ENCODE measurements at regions not wholly inside any gene's neighbourhood (a gene's known extent, or its start where the extent isn't known, plus 50 kb on each side); places are given as distances from the start of the nearest gene placed in this dataset.

DNA sequence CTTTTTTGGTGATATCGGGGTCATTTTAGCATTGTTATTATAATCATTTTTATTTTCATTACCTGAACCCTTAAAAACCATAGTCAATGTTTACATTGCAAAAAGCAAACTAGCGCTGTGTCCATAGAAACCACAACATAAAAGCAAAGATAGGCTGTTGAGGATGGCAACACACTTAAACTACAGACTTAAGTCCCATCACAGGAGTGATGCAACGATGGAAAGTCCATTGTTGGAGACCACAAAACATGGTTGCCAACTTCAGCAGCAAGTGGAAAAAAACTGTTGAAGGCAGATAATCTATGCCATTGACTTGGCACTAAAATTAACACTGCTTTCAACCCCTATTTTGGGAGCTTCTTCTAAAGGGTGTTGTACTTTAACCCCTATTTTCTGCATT, 398.8 kb upstream of the IGFBP3 start:
- Mint-ChIP-seq H3K9me3 (ENCODE audit: low read depth, unreplicated experiment) (no peaks in the 10 kb centered on the region), H3K4me3 (ENCODE audit: low read depth, unreplicated experiment) (no peak overlapping the region), H3K27ac (ENCODE audit: unreplicated experiment) (no peak overlapping the region), H3K27me3 (ENCODE audit: unreplicated experiment) (no peaks in the 10 kb centered on the region), H3K36me3 (ENCODE audit: insufficient read depth, unreplicated experiment) (no peaks in the 10 kb centered on the region), H3K4me1 (ENCODE audit: low read depth, unreplicated experiment) (peaks cover 10% of the 10 kb centered on the region)
- intact Hi-C loops (cut with micrococcal nuclease; ENCODE audit: unreplicated experiment): no loop called here
- BruUV-seq (replicated peaks): no TSS peak
- CTCF ChIA-PET: interaction anchor here (0.6 kb wide), 1 partner anchor 32 kb away, joined by 3 read pairs; no protein-coding TSS in a partner anchor
- TF ChIP-seq, protein P1, sequence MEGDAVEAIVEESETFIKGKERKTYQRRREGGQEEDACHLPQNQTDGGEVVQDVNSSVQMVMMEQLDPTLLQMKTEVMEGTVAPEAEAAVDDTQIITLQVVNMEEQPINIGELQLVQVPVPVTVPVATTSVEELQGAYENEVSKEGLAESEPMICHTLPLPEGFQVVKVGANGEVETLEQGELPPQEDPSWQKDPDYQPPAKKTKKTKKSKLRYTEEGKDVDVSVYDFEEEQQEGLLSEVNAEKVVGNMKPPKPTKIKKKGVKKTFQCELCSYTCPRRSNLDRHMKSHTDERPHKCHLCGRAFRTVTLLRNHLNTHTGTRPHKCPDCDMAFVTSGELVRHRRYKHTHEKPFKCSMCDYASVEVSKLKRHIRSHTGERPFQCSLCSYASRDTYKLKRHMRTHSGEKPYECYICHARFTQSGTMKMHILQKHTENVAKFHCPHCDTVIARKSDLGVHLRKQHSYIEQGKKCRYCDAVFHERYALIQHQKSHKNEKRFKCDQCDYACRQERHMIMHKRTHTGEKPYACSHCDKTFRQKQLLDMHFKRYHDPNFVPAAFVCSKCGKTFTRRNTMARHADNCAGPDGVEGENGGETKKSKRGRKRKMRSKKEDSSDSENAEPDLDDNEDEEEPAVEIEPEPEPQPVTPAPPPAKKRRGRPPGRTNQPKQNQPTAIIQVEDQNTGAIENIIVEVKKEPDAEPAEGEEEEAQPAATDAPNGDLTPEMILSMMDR (IDR thresholded peaks at IDR 0.05; ENCODE audit: unreplicated experiment): no peak
- no peak for DNase-seq

DNA sequence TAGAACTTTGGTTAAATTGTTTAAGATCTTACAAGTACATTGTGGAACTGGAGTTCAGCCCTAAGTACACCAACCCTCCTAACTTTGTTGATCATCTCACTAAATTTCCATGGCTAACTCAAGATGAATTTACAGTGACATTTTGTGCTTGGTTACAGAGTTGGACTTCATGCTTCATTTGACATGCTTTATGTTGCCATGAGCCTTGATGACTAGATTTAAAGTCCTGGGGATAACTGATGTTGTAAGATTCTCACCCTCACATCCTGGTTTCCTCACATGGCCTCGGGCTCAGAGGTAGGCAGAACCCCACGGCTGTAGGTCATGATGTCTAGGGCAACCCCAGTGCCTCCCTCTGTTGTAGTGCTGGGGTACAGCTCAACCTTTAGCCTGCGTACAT, 397.2 kb upstream of the IGFBP3 start:
- TF ChIP-seq, protein P1 (IDR thresholded peaks at IDR 0.05; ENCODE audit: unreplicated experiment): no peak
- DNase-seq: no peak
- intact Hi-C loops (cut with micrococcal nuclease; ENCODE audit: unreplicated experiment): no loop called here
- CTCF ChIA-PET: no interaction called here
- no peaks in the 10 kb centered on the region for H3K9me3 Mint-ChIP-seq (ENCODE audit: low read depth, unreplicated experiment)
- H3K4me1 Mint-ChIP-seq (ENCODE audit: low read depth, unreplicated experiment): peaks cover 10% of the 10 kb centered on the region
- no peak overlapping the region for H3K27ac Mint-ChIP-seq (ENCODE audit: unreplicated experiment)
- no peak overlapping the region for H3K4me3 Mint-ChIP-seq (ENCODE audit: low read depth, unreplicated experiment)
- no peaks in the 10 kb centered on the region for H3K36me3 Mint-ChIP-seq (ENCODE audit: insufficient read depth, unreplicated experiment)
- BruUV-seq (replicated peaks): no TSS peak
- H3K27me3 Mint-ChIP-seq (ENCODE audit: unreplicated experiment): no peaks in the 10 kb centered on the region

DNA sequence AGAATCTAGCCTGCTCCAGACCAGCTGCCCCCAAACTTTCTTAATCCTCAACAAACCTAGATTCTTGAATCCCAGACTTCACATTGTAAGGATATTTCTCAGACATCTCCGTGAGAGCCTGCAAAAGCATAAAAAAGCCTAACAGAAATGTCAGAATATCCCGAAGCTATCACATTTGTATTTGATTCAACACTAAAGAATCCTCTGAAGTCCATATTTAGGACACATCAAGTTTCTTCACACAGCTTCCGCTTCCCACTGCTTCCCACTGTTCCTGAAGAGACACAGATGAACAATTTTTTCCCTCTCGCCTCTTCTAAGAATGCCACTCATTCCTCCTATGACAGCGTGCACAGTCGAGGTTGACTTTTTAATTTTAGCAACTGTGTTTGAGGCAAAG, 396.2 kb upstream of the IGFBP3 start:
- no peak overlapping the region for H3K4me3 Mint-ChIP-seq (ENCODE audit: low read depth, unreplicated experiment)
- TF ChIP-seq, protein P1 (IDR thresholded peaks at IDR 0.05; ENCODE audit: unreplicated experiment): no peak
- H3K27ac Mint-ChIP-seq (ENCODE audit: unreplicated experiment): no peak overlapping the region
- no peak for DNase-seq
- H3K9me3 Mint-ChIP-seq (ENCODE audit: low read depth, unreplicated experiment): no peaks in the 10 kb centered on the region
- CTCF ChIA-PET: no interaction called here
- no peaks in the 10 kb centered on the region for H3K27me3 Mint-ChIP-seq (ENCODE audit: unreplicated experiment)
- no TSS peak for BruUV-seq (replicated peaks)
- intact Hi-C loops (cut with micrococcal nuclease; ENCODE audit: unreplicated experiment): no loop called here
- no peaks in the 10 kb centered on the region for H3K36me3 Mint-ChIP-seq (ENCODE audit: insufficient read depth, unreplicated experiment)
- H3K4me1 Mint-ChIP-seq (ENCODE audit: low read depth, unreplicated experiment): peaks cover 9% of the 10 kb centered on the region

DNA sequence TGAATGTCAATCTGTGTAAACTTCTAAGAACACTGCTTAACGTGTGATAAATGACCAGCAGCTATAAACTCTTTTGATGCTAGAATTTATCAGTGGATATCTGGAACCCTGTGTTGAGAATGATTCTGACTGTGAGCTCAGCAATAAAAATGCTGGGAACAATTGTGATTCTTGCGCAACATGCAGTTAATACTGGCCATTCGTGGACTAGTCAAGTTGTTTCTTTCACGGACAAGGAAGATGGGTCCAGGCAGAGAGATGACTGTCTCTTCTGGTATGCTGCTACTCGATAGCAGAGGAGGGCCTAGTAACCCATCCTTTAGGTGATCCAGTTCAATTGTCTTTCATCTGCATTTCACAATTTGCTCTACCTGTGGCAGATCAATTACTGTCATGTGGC, 394.8 kb upstream of the IGFBP3 start:
- Mint-ChIP-seq H3K4me3 (ENCODE audit: low read depth, unreplicated experiment) (no peak overlapping the region), H3K4me1 (ENCODE audit: low read depth, unreplicated experiment) (no peaks in the 10 kb centered on the region), H3K36me3 (ENCODE audit: insufficient read depth, unreplicated experiment) (no peaks in the 10 kb centered on the region), H3K27me3 (ENCODE audit: unreplicated experiment) (no peaks in the 10 kb centered on the region), H3K27ac (ENCODE audit: unreplicated experiment) (no peak overlapping the region), H3K9me3 (ENCODE audit: low read depth, unreplicated experiment) (no peaks in the 10 kb centered on the region)
- CTCF ChIA-PET: no interaction called here
- TF ChIP-seq, protein P1 (IDR thresholded peaks at IDR 0.05; ENCODE audit: unreplicated experiment): no peak
- DNase-seq: no peak
- no TSS peak for BruUV-seq (replicated peaks)
- intact Hi-C loops (cut with micrococcal nuclease; ENCODE audit: unreplicated experiment): no loop called here

DNA sequence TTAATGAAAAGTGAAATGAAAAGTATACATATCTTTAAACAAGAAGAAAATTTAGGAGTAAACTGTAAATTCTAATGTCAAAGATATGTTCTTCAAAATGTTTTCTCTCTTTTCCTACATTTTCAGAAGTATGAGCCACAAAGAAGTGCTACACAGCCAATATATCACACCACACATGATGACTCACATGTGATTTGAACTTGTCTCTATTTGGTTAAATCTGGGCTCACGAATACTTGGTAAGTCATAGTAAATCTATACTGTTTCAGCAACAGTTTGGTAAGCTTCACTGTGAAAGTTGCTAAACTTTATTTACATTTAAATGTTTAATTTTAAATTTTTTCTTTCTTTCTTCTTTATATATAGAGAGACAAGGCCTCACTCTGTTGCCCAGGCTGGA, 380.6 kb upstream of the IGFBP3 start:
- intact Hi-C loops (cut with micrococcal nuclease; ENCODE audit: unreplicated experiment): no loop called here
- TF ChIP-seq, protein P1 (IDR thresholded peaks at IDR 0.05; ENCODE audit: unreplicated experiment): no peak
- H3K4me1 Mint-ChIP-seq (ENCODE audit: low read depth, unreplicated experiment): no peaks in the 10 kb centered on the region
- H3K27ac Mint-ChIP-seq (ENCODE audit: unreplicated experiment): no peak overlapping the region
- H3K4me3 Mint-ChIP-seq (ENCODE audit: low read depth, unreplicated experiment): no peak overlapping the region
- no peaks in the 10 kb centered on the region for H3K27me3 Mint-ChIP-seq (ENCODE audit: unreplicated experiment)
- H3K9me3 Mint-ChIP-seq (ENCODE audit: low read depth, unreplicated experiment): peaks cover 5% of the 10 kb centered on the region
- H3K36me3 Mint-ChIP-seq (ENCODE audit: insufficient read depth, unreplicated experiment): no peaks in the 10 kb centered on the region
- CTCF ChIA-PET: no interaction called here
- no TSS peak for BruUV-seq (replicated peaks)
- no peak for DNase-seq

Measured in Calu3 (cell line).